DND-41 (cell line): ENCODE measurements at regions not wholly inside any gene's neighbourhood (a gene's known extent, or its start where the extent isn't known, plus 50 kb on each side); places are given as distances from the start of the nearest gene placed in this dataset.

Experiments used
- ATAC-seq: fragments of 200-7000 bp; cut with Tn5 transposase; 3 replicates; pipeline ENCODE4 v1.9.1; 2021; ENCODE audit warnings: low read depth; ENCODE audit not compliant: insufficient read depth
- DNase-seq: peaks from one replicate; pipeline ENCODE4 v3.0.0-alpha.2; 2020
- H2AFZ ChIP-seq: 2 replicates; pipeline ENCODE4 v1.6.0; 2012; ENCODE audit warnings: low read depth, low read length
- H3K27ac ChIP-seq: 2 replicates; pipeline ENCODE4 v1.5.1; 2012; ENCODE audit warnings: low read length, inconsistent platforms
- H3K27me3 ChIP-seq: fragments of 200-600 bp; sonication (generic); 2 replicates; pipeline ENCODE4 v1.6.0; 2012; ENCODE audit warnings: low read length, mild to moderate bottlenecking, inconsistent platforms; ENCODE audit not compliant: insufficient read depth, poor library complexity
- H3K36me3 ChIP-seq: 2 replicates; pipeline ENCODE4 v1.5.1; 2012; ENCODE audit warnings: low read length, inconsistent platforms; ENCODE audit not compliant: insufficient read depth
- H3K4me1 ChIP-seq: 2 replicates; pipeline ENCODE4 v1.5.1; 2012; ENCODE audit warnings: mild to moderate bottlenecking, low read length; ENCODE audit not compliant: insufficient read depth
- H3K4me2 ChIP-seq: 2 replicates; pipeline ENCODE4 v1.6.0; 2012; ENCODE audit warnings: mild to moderate bottlenecking, moderate library complexity, low read length, inconsistent platforms; ENCODE audit not compliant: insufficient read depth
- H3K4me3 ChIP-seq, 2 experiments: fragments of 200-600 bp in 1 of 2; shearing (Covaris generic) in 1 of 2; 2 replicates each; pipeline ENCODE4 v1.5.1; 2012 to 2016; ENCODE audit warnings: inconsistent platforms in 2 of 2, low read length in 2 of 2, mild to moderate bottlenecking in 2 of 2, low read depth in 1 of 2, moderate library complexity in 1 of 2
- H3K79me2 ChIP-seq: 2 replicates; pipeline ENCODE4 v1.6.0; 2012; ENCODE audit warnings: low read length, inconsistent platforms; ENCODE audit not compliant: insufficient read depth
- H3K9ac ChIP-seq: 2 replicates; pipeline ENCODE4 v1.6.0; 2012; ENCODE audit warnings: low read depth, mild to moderate bottlenecking, inconsistent platforms, low read length, moderate library complexity
- H3K9me3 ChIP-seq: 2 replicates; pipeline ENCODE4 v1.5.1; 2012; ENCODE audit warnings: low read length, moderate library complexity, mild to moderate bottlenecking, inconsistent platforms; ENCODE audit not compliant: insufficient read depth, severe bottlenecking
- H4K20me1 ChIP-seq: 2 replicates; pipeline ENCODE4 v1.6.0; 2012; ENCODE audit warnings: low read length; ENCODE audit not compliant: insufficient read depth
- CTCF ChIP-seq: IDR thresholded peaks from 2 replicates; pipeline ENCODE4 v1.5.1; 2012; ENCODE audit warnings: borderline replicate concordance, low read length, moderate library complexity, mild to moderate bottlenecking; ENCODE audit not compliant: poor library complexity, severe bottlenecking; ENCODE audit errors: extremely low read depth
- EZH2 ChIP-seq: IDR thresholded peaks from 3 replicates; pipeline ENCODE4 v1.6.1; 2012; ENCODE audit warnings: borderline replicate concordance, low read depth, mild to moderate bottlenecking, moderate library complexity, low read length, inconsistent platforms; ENCODE audit not compliant: severe bottlenecking

- DNase-seq, result no peak
- ATAC-seq, result no peak
- Histone ChIP-seq H4K20me1 (no peaks in the 10 kb centered on the region), H3K9ac (no peak overlapping the region), H2AFZ (no peak overlapping the region), H3K4me1 (no peaks in the 10 kb centered on the region), H3K27ac (no peak overlapping the region), H3K4me2 (no peak overlapping the region), H3K9me3 (no peaks in the 10 kb centered on the region), H3K27me3 (peaks cover 4% of the 10 kb centered on the region), H3K36me3 (no peaks in the 10 kb centered on the region), H3K4me3 (no peak overlapping the region), H3K79me2 (no peaks in the 10 kb centered on the region)
- TF ChIP-seq CTCF (no peak), EZH2 (no peak)
Measured at GRCh38 chr1:115436596-115436995, 98.5 kb upstream of the NGF start.

GRCh38 chr1:115433483-115433882, 95.4 kb upstream of the NGF start:
- H3K36me3 ChIP-seq, result no peaks in the 10 kb centered on the region
- no peaks in the 10 kb centered on the region for H3K79me2 ChIP-seq
- no peak overlapping the region for H3K4me3 ChIP-seq
- ATAC-seq (no peak), DNase-seq (no peak)
- TF ChIP-seq CTCF (no peak), EZH2 (no peak)
- H3K4me1 ChIP-seq, result no peaks in the 10 kb centered on the region
- H3K4me2 ChIP-seq, result no peak overlapping the region
- no peaks in the 10 kb centered on the region for H3K9me3 ChIP-seq
- no peak overlapping the region for H3K9ac ChIP-seq
- no peak overlapping the region for H3K27ac ChIP-seq
- peaks cover 4% of the 10 kb centered on the region for H3K27me3 ChIP-seq
- no peak overlapping the region for H2AFZ ChIP-seq
- H4K20me1 ChIP-seq, result no peaks in the 10 kb centered on the region

GRCh38 chr1:115432061-115432460, 94.0 kb upstream of the NGF start:
- DNase-seq, result no peak
- H2AFZ ChIP-seq, result no peak overlapping the region

More at GRCh38 chr1:115432061-115432460, 94.0 kb upstream of the NGF start:
- no peak overlapping the region for H3K4me3 ChIP-seq
- no peaks in the 10 kb centered on the region for H4K20me1 ChIP-seq
- TF ChIP-seq EZH2, result no peak
- TF ChIP-seq CTCF, result no peak
- H3K9me3 ChIP-seq, result no peaks in the 10 kb centered on the region
- no peak overlapping the region for H3K4me2 ChIP-seq
- no peak overlapping the region for H3K9ac ChIP-seq
- H3K36me3 ChIP-seq, result no peaks in the 10 kb centered on the region
- H3K27ac ChIP-seq, result no peak overlapping the region
- ATAC-seq, result no peak
- no peaks in the 10 kb centered on the region for H3K4me1 ChIP-seq
- H3K27me3 ChIP-seq, result no peaks in the 10 kb centered on the region
- H3K79me2 ChIP-seq, result no peaks in the 10 kb centered on the region
